Brain microvascular endothelial cell (primary cell): ENCODE measurements at regions not wholly inside any gene's neighbourhood (a gene's known extent, or its start where the extent isn't known, plus 50 kb on each side); places are given as distances from the start of the nearest gene placed in this dataset.

Source experiments
- DNase-seq: peaks from one replicate; pipeline ENCODE4 v3.0.0-alpha.2; 2020
- H3K27ac ChIP-seq: fragments of 250-450 bp; sonication (Bioruptor Pico); 2 replicates; pipeline ENCODE4 v1.5.1; 2020; ENCODE audit warnings: mild to moderate bottlenecking, moderate library complexity
- H3K27me3 ChIP-seq: fragments of 250-450 bp; sonication (Bioruptor Pico); replicated peaks from 2 replicates; pipeline ENCODE4 v1.5.1; 2020; ENCODE audit warnings: mild to moderate bottlenecking
- H3K36me3 ChIP-seq: fragments of 250-450 bp; sonication (Bioruptor Pico); replicated peaks from 2 replicates; pipeline ENCODE4 v1.5.1; 2020; ENCODE audit warnings: mild to moderate bottlenecking
- H3K4me3 ChIP-seq: 2 replicates; pipeline ENCODE4 v1.5.1; 2011; ENCODE audit warnings: low read depth, mild to moderate bottlenecking, control low read depth, low read length, moderate library complexity
- in situ Hi-C: cut with HindIII; loops from 2 replicates; pipeline ENCODE4 v1.10.0; 2017; ENCODE audit warnings: low sequenced_read_pairs, low pct_ligation_motif_present
- TF ChIP-seq, protein P1 (sequence below): IDR thresholded peaks from 2 replicates; pipeline ENCODE4 v1.5.1; 2011; ENCODE audit warnings: low read depth, mild to moderate bottlenecking, moderate library complexity, low read length, control low read depth, inconsistent platforms; ENCODE audit errors: missing control alignments

DNA sequence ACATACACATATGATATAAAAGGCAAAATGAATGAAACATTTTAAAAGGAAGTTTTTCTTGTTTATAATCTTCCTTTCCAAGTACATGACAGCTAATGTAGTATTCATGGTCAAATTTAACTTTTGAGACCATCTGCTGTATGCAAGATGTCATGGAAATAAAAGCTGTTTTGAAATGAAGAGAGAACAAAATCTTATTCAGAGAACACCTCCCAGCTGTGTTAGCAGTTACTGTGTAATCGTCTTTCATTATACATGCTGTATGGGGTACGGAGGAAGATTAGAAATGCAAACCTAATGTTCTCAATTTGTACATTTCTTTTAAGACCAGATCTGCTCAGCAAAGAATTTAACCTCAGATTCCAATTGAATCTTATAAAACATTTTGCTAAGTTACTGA lies 1182.3 kb downstream of the OTOL1 start:
- DNase-seq = no peak
- H3K36me3 ChIP-seq = no peaks in the 10 kb centered on the region
- TF ChIP-seq, protein P1, sequence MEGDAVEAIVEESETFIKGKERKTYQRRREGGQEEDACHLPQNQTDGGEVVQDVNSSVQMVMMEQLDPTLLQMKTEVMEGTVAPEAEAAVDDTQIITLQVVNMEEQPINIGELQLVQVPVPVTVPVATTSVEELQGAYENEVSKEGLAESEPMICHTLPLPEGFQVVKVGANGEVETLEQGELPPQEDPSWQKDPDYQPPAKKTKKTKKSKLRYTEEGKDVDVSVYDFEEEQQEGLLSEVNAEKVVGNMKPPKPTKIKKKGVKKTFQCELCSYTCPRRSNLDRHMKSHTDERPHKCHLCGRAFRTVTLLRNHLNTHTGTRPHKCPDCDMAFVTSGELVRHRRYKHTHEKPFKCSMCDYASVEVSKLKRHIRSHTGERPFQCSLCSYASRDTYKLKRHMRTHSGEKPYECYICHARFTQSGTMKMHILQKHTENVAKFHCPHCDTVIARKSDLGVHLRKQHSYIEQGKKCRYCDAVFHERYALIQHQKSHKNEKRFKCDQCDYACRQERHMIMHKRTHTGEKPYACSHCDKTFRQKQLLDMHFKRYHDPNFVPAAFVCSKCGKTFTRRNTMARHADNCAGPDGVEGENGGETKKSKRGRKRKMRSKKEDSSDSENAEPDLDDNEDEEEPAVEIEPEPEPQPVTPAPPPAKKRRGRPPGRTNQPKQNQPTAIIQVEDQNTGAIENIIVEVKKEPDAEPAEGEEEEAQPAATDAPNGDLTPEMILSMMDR = no peak
- H3K27me3 ChIP-seq = no peaks in the 10 kb centered on the region
- H3K4me3 ChIP-seq = no peak overlapping the region
- in situ Hi-C loops = no loop called here
- no peak overlapping the region for H3K27ac ChIP-seq

DNA sequence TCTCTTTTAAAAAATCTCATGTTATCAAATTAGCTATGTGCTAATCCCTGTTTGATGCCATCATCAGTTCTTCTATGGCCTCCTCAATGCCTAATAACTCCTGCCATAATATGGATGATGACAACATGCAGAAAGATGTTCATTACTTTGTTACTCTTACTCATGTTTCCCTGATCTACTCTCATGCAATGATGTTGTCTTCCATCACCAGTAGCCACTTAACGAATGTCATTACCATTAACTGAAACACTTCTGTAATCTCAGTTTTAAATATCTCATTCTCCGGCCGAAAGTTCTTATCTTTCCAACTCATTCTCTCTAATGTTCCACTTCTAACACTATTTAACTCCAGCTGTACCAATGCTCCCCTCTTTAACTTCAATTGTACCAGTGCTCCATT lies 1187.7 kb downstream of the OTOL1 start:
- in situ Hi-C loops = no loop called here
- Histone ChIP-seq H3K27me3 (no peaks in the 10 kb centered on the region), H3K27ac (no peak overlapping the region), H3K36me3 (no peaks in the 10 kb centered on the region), H3K4me3 (no peak overlapping the region)
- no peak for DNase-seq
- TF ChIP-seq, protein P1 = no peak

DNA sequence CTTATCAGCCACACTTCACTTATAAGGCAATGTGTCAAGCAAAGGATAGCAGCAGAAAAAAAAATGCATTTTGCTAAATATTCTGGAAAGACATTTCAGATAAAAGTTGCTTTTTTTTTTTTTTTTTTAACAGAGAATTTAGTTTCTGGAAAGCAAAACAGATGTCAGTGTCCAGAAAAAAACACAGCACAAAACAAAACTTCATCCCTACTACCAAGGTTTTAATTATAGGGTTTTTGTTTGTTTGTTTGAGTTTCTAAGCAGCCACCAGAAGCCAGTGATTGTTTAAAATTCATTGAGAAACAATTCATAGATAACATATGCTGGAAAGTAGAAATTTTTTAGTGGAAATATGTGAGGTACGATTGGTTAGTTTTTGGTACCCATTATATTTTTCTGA lies 1202.7 kb downstream of the OTOL1 start:
- TF ChIP-seq, protein P1 = no peak
- H3K36me3 ChIP-seq = no peaks in the 10 kb centered on the region
- H3K27me3 ChIP-seq = no peaks in the 10 kb centered on the region
- H3K27ac ChIP-seq = no peak overlapping the region
- H3K4me3 ChIP-seq = no peak overlapping the region
- DNase-seq = no peak
- in situ Hi-C loops = no loop called here

DNA sequence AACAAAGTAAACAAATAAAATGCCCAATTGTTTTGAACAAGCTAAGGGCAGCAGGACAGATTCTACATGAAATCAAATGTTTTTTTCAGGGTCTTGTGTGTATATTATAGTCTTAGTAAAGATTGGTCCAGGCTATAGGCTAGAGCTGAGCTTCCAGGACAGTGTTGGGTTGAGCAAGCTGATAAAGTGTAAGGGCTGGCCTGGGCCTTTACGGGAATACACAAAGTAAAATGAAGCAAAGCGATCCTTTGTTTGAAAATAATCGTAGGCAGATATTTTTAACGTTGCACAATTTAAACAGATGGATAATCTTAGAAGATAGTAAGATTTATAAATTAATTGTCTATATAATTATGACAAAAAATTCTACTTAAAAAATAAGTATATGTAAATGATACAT lies 1204.6 kb downstream of the OTOL1 start:
- no peaks in the 10 kb centered on the region for H3K27me3 ChIP-seq
- no peak overlapping the region for H3K27ac ChIP-seq
- H3K36me3 ChIP-seq = no peaks in the 10 kb centered on the region
- TF ChIP-seq, protein P1 = no peak
- in situ Hi-C loops = no loop called here
- no peak overlapping the region for H3K4me3 ChIP-seq
- no peak for DNase-seq

GRCh38 chr3:162702768-162703385 lies 1206.3 kb downstream of the OTOL1 start:
- in situ Hi-C loops = no loop called here
- H3K36me3 ChIP-seq = no peaks in the 10 kb centered on the region
- TF ChIP-seq, protein P1 = no peak
- H3K4me3 ChIP-seq = no peak overlapping the region
- no peak for DNase-seq
- no peaks in the 10 kb centered on the region for H3K27me3 ChIP-seq
- H3K27ac ChIP-seq = no peak overlapping the region

DNA sequence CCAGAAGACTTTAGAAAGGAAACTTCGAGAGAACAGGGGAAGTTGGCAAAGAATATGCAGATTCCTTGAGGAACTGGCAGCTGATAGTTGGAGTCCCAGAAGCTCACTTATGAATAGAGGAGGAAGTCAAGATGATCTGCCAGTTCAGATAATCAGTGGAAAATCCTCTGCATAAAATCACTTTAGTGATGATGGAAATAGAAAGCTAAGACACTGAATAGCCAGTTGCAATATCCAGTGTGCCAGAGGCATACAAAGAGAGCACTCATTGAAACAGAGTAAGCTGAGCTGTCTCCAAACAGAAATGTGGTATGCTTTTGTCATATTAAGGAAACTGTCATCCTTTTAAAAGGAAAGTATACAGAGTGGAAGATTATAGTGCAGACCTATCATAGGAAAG lies 1207.6 kb downstream of the OTOL1 start:
- in situ Hi-C loops = no loop called here
- Histone ChIP-seq H3K27ac (no peak overlapping the region), H3K27me3 (no peaks in the 10 kb centered on the region), H3K36me3 (no peaks in the 10 kb centered on the region), H3K4me3 (no peak overlapping the region)
- no peak for DNase-seq
- TF ChIP-seq, protein P1 = no peak
